Renal cortical epithelial cell (primary cell): ENCODE measurements at regions not wholly inside any gene's neighbourhood (a gene's known extent, or its start where the extent isn't known, plus 50 kb on each side); places are given as distances from the start of the nearest gene placed in this dataset.

ENCODE experiments used
- DNase-seq: peaks from one replicate; pipeline ENCODE4 v3.0.0-alpha.2; 2011; ENCODE audit warnings: low read depth

- no peak for DNase-seq
These were observed 437.4 kb downstream of the RND3 start for GRCh38 chr2:150050036-150050435.

- DNase-seq, result no peak
These were observed 439.7 kb downstream of the RND3 start for GRCh38 chr2:150047620-150048222.

- DNase-seq, result no peak
These were observed 440.7 kb downstream of the RND3 start for GRCh38 chr2:150046810-150047209.

GRCh38 chr2:150046211-150046610 is 441.3 kb downstream of the RND3 start:
- peak; percentile 36 for DNase-seq

GRCh38 chr2:150045601-150046000 is 441.9 kb downstream of the RND3 start:
- DNase-seq, result no peak

GRCh38 chr2:150043172-150043500 is 444.3 kb downstream of the RND3 start:
- no peak for DNase-seq

- DNase-seq, result no peak
These were observed 444.8 kb downstream of the RND3 start for GRCh38 chr2:150042500-150043171.

- peak; percentile 27 for DNase-seq
These were observed 445.6 kb downstream of the RND3 start for GRCh38 chr2:150041722-150042425.

GRCh38 chr2:150036622-150037021 is 449.0 kb upstream of the MMADHC start:
- no peak for DNase-seq

GRCh38 chr2:150034665-150035064 is 447.1 kb upstream of the MMADHC start:
- no peak for DNase-seq

GRCh38 chr2:150030436-150031190 is 443.0 kb upstream of the MMADHC start:
- DNase-seq, result no peak

GRCh38 chr2:150028322-150028721 is 440.7 kb upstream of the MMADHC start:
- DNase-seq, result no peak

- DNase-seq, result no peak
These were observed 439.6 kb upstream of the MMADHC start for GRCh38 chr2:150027164-150027563.

- no peak for DNase-seq
These were observed 436.1 kb upstream of the MMADHC start for GRCh38 chr2:150023663-150024062.

GRCh38 chr2:150023044-150023443 is 435.5 kb upstream of the MMADHC start:
- DNase-seq, result no peak

GRCh38 chr2:150020937-150021673 is 433.5 kb upstream of the MMADHC start:
- DNase-seq, result no peak

- DNase-seq, result peak; percentile 82
These were observed 432.6 kb upstream of the MMADHC start for GRCh38 chr2:150020221-150020620.

GRCh38 chr2:150019063-150019462 is 431.5 kb upstream of the MMADHC start:
- no peak for DNase-seq

- DNase-seq, result no peak
These were observed 425.4 kb upstream of the MMADHC start for GRCh38 chr2:150012986-150013385.

- no peak for DNase-seq
These were observed 423.7 kb upstream of the MMADHC start for GRCh38 chr2:150011161-150011730.

GRCh38 chr2:150008901-150009300 is 421.3 kb upstream of the MMADHC start:
- DNase-seq, result no peak
